ENCODE measurements at regions not wholly inside any gene's neighbourhood (a gene's known extent, or its start where the extent isn't known, plus 50 kb on each side); places are given as distances from the start of the nearest gene placed in this dataset.

GRCh38 chr15:79539401-79539800 lies 107.3 kb downstream of the MINAR1 start:
- H2BK20ac ChIP-seq (ENCODE audit: low read depth, low read length, poor library complexity, severe bottlenecking) = no peak overlapping the region
- H4K91ac ChIP-seq (ENCODE audit: insufficient read length, low read depth, low read length) = no peak overlapping the region
- no peaks in the 10 kb centered on the region; a peak in 1 of 7 replicates for H3K36me3 Mint-ChIP-seq (ENCODE audit: insufficient read depth in 1 of 3, low read depth in 3 of 3)
- H3K79me2 ChIP-seq (ENCODE audit: insufficient read depth, low read length) = no peaks in the 10 kb centered on the region
- H3K56ac ChIP-seq (ENCODE audit: insufficient read length, low read depth, low read length) = no peak overlapping the region
- no peaks in the 10 kb centered on the region; a peak in 1 of 4 replicates for H3K4me1 Mint-ChIP-seq
- no peak overlapping the region for H3K4ac ChIP-seq (ENCODE audit: low read depth, low read length)
- no peak overlapping the region for H3K23ac ChIP-seq (ENCODE audit: insufficient read length, low read depth, low read length)
- no peak overlapping the region for H3K9ac ChIP-seq (ENCODE audit: extremely low read depth, insufficient read length, low read length)
- no peak overlapping the region for H2BK120ac ChIP-seq (ENCODE audit: low read depth, low read length, poor library complexity, severe bottlenecking)
- H2AFZ ChIP-seq (ENCODE audit: low read length) = no peak overlapping the region
- no peak for DNase-seq
- no peak for TF ChIP-seq CTCF (conservative IDR thresholded peaks at IDR 0.05)
- H3K27ac ChIP-seq (ENCODE audit: insufficient read length, low read depth, low read length) = no peak overlapping the region
- H3K9me3 ChIP-seq (ENCODE audit: control insufficient read depth, low read depth, low read length) = no peaks in the 10 kb centered on the region
- H3K14ac ChIP-seq (ENCODE audit: insufficient read depth, low read length) = no peak overlapping the region
- no CpG with 5 or more reads among the region's 3 CpGs for WGBS (ENCODE audit: extremely low coverage, insufficient read length, low lambda C conversion rate)
- H3T11ph ChIP-seq (ENCODE audit: low read length) = no peak overlapping the region
- H3K4me2 ChIP-seq (ENCODE audit: insufficient read depth, insufficient read length, low read length) = no peak overlapping the region
- H4K8ac ChIP-seq (replicated peaks; ENCODE audit: insufficient read length, low read depth, low read length) = no peak overlapping the region
- no peaks in the 10 kb centered on the region for H3K23me2 ChIP-seq (ENCODE audit: insufficient read length, low read depth, low read length, poor library complexity, severe bottlenecking)
- no peak overlapping the region for H2BK5ac ChIP-seq (ENCODE audit: insufficient read length, low read length)
- no peak overlapping the region for H2BK15ac ChIP-seq (ENCODE audit: low read depth, low read length)
- H2AK5ac ChIP-seq (ENCODE audit: insufficient read length, low read length) = no peak overlapping the region
- H2BK12ac ChIP-seq (ENCODE audit: insufficient read length, low read depth, low read length) = no peak overlapping the region
- H4K20me1 ChIP-seq (ENCODE audit: control insufficient read depth, insufficient read depth, insufficient read length) = no peaks in the 10 kb centered on the region
- H3K79me1 ChIP-seq (ENCODE audit: insufficient read depth, low read depth, low read length, poor library complexity, severe bottlenecking) = no peaks in the 10 kb centered on the region
- H3K27me3 Mint-ChIP-seq (ENCODE audit: low read depth) = no peaks in the 10 kb centered on the region; the same call in none of the 2 replicates
- no peak overlapping the region for H4K5ac ChIP-seq (ENCODE audit: insufficient read length, low read depth, low read length)
- no peak overlapping the region for H3K27ac Mint-ChIP-seq
- H3K18ac ChIP-seq (ENCODE audit: insufficient read length, low read depth, low read length) = no peak overlapping the region
- no peaks in the 10 kb centered on the region for H3K27me3 ChIP-seq (ENCODE audit: insufficient read depth, low read length)
- H3K9me3 Mint-ChIP-seq = no peaks in the 10 kb centered on the region
- no peaks in the 10 kb centered on the region for H3K4me1 ChIP-seq (ENCODE audit: insufficient read depth, low read length)
- H3K4me3 Mint-ChIP-seq = no peak overlapping the region
